MM.1S (cell line): ENCODE measurements at regions not wholly inside any gene's neighbourhood (a gene's known extent, or its start where the extent isn't known, plus 50 kb on each side); places are given as distances from the start of the nearest gene placed in this dataset.
"Not testable (repeated sequence)": the region's sequence is repeated elsewhere in the genome, so short reads cannot be mapped to it uniquely, and the experiment has no call there.

Source experiments
- EZH2 ChIP-seq: fragments of 300-600 bp; sonication (generic); optimal IDR thresholded peaks from 2 replicates; pipeline ENCODE3; 2017; ENCODE audit warnings: low read depth, mild to moderate bottlenecking, antibody characterized with exemption, low read length, mixed read lengths
- EZH2phosphoT487 ChIP-seq: fragments of 300-600 bp; sonication (generic); IDR thresholded peaks from 2 replicates; pipeline ENCODE4 v1.6.1; 2018; ENCODE audit warnings: antibody characterized with exemption, low read length
- TF ChIP-seq, protein P1 (sequence below): fragments of 300-600 bp; sonication (generic); IDR thresholded peaks from 2 replicates; pipeline ENCODE4 v1.5.1; 2016; ENCODE audit warnings: antibody characterized with exemption, low read length, mixed read lengths

GRCh38 chr14:57112072-57112807 is 156.5 kb downstream of the EXOC5 start:
- TF ChIP-seq, protein P1, sequence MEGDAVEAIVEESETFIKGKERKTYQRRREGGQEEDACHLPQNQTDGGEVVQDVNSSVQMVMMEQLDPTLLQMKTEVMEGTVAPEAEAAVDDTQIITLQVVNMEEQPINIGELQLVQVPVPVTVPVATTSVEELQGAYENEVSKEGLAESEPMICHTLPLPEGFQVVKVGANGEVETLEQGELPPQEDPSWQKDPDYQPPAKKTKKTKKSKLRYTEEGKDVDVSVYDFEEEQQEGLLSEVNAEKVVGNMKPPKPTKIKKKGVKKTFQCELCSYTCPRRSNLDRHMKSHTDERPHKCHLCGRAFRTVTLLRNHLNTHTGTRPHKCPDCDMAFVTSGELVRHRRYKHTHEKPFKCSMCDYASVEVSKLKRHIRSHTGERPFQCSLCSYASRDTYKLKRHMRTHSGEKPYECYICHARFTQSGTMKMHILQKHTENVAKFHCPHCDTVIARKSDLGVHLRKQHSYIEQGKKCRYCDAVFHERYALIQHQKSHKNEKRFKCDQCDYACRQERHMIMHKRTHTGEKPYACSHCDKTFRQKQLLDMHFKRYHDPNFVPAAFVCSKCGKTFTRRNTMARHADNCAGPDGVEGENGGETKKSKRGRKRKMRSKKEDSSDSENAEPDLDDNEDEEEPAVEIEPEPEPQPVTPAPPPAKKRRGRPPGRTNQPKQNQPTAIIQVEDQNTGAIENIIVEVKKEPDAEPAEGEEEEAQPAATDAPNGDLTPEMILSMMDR, result not testable (repeated sequence)
- TF ChIP-seq EZH2phosphoT487, EZH2: not testable (repeated sequence)
